ENCODE measurements at regions not wholly inside any gene's neighbourhood (a gene's known extent, or its start where the extent isn't known, plus 50 kb on each side); places are given as distances from the start of the nearest gene placed in this dataset.

GRCh38 chr12:45102818-45103217 lies 51.9 kb upstream of the DBX2 start:
- no peak for TF ChIP-seq CTCF (IDR thresholded peaks at IDR 0.05; ENCODE audit: insufficient read depth, missing control alignments)
- DNase-seq (ENCODE audit: insufficient read length, low spot score) (no peak), FAIRE-seq (no peak)

DNA sequence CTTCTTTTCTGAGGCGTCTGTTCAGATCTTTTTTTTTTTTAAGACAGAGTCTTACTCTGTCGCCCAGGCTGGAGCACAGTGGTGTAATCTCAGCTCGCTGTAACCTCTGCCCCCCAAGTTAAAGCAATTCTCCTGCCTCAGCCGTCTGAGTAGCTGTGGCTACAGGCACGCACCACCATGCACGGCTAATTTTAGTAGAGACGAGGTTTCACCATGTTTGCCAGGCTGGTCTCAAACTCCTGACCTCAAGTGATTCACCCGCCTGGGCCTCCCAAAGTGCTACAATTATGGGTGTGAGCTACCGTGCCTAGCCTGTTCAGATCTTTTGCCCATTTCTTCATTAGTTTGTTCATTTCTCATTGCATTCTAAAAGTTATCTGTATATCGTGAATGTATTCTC lies 55.1 kb upstream of the DBX2 start:
- no peak for DNase-seq (ENCODE audit: insufficient read length, low spot score)
- no peak for FAIRE-seq
- TF ChIP-seq CTCF (IDR thresholded peaks at IDR 0.05; ENCODE audit: insufficient read depth, missing control alignments) = no peak

DNA sequence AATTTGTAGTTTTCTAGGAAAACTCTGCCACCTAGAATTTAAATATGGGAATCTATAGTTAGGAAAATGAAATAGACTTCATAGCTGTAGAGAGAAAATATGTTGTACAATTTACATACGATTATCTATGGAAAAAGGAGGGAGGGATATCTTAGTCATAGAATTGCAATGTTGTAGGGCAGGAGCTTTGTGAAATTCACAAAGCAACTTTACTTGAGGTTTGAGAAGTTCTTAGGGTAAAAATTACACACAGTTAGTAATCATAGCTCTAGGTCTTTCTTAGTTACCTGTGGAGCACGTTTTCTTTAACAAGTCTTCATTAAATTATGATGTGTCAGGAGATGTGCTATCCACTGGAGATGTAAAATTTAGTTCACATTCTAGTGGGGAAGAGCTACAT lies 61.4 kb upstream of the DBX2 start:
- DNase-seq (ENCODE audit: insufficient read length, low spot score) (no peak), FAIRE-seq (no peak)
- no peak for TF ChIP-seq CTCF (IDR thresholded peaks at IDR 0.05; ENCODE audit: insufficient read depth, missing control alignments)

GRCh38 chr12:45121224-45121623 lies 70.3 kb upstream of the DBX2 start:
- DNase-seq (ENCODE audit: insufficient read length, low spot score) (no peak), FAIRE-seq (no peak)
- TF ChIP-seq CTCF (IDR thresholded peaks at IDR 0.05; ENCODE audit: insufficient read depth, missing control alignments) = no peak

- no peak for FAIRE-seq
- DNase-seq (ENCODE audit: insufficient read length, low spot score) = no peak
Observed at GRCh38 chr12:45122768-45123380, 72.0 kb upstream of the DBX2 start.

GRCh38 chr12:45124485-45125155 lies 73.7 kb upstream of the DBX2 start:
- no peak for FAIRE-seq
- DNase-seq (ENCODE audit: insufficient read length, low spot score) = no peak
- TF ChIP-seq CTCF (IDR thresholded peaks at IDR 0.05; ENCODE audit: insufficient read depth, missing control alignments) = no peak

More at GRCh38 chr12:45122768-45123380, 72.0 kb upstream of the DBX2 start:
- peak; percentile 76 for TF ChIP-seq CTCF (IDR thresholded peaks at IDR 0.05; ENCODE audit: insufficient read depth, missing control alignments)

DNA sequence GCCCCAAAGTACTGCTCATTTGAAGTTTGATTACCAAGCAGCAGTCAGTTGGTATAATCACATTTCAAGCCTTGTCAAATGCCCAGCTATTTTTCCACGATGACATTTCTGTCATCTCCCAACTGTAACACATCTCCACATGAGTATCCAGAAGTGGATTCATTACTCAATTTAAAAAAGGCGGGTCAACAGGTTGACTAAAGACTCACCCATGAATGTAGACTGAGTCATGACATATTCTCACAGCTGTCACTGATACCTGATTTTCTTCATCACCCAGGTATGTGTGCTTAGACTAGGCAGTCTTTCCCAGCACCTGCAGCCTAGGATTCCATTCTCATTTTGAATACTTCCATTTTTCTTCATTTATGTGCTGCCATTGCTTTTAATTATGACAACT lies 75.1 kb upstream of the DBX2 start:
- FAIRE-seq = no peak
- TF ChIP-seq CTCF (IDR thresholded peaks at IDR 0.05; ENCODE audit: insufficient read depth, missing control alignments) = no peak
- no peak for DNase-seq (ENCODE audit: insufficient read length, low spot score)

Measured in D721Med (cell line).